ENCODE measurements at regions not wholly inside any gene's neighbourhood (a gene's known extent, or its start where the extent isn't known, plus 50 kb on each side); places are given as distances from the start of the nearest gene placed in this dataset.

GRCh38 chr2:57465067-57465466 lies 581.5 kb upstream of the VRK2 start:
- TF ChIP-seq, protein P1, sequence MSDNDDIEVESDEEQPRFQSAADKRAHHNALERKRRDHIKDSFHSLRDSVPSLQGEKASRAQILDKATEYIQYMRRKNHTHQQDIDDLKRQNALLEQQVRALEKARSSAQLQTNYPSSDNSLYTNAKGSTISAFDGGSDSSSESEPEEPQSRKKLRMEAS (IDR thresholded peaks at IDR 0.05; ENCODE audit: insufficient read depth, insufficient read length): no peak
- TF ChIP-seq POLR2A (IDR thresholded peaks at IDR 0.05; ENCODE audit: low read depth, low read length) (no peak), CTCF (IDR thresholded peaks at IDR 0.05; ENCODE audit: extremely low read depth in 1 of 2, insufficient read depth in 1 of 2, low read depth in 1 of 2, low read length in 2 of 2) (no peak), MYC (IDR thresholded peaks at IDR 0.05; ENCODE audit: low read depth, low read length) (no peak), EZH2 (IDR thresholded peaks at IDR 0.05; ENCODE audit: borderline replicate concordance, low read depth, low read length, severe bottlenecking) (no peak), POLR2AphosphoS5 (IDR thresholded peaks at IDR 0.05; ENCODE audit: insufficient read depth, low read depth, low read length) (no peak), JUN (IDR thresholded peaks at IDR 0.05; ENCODE audit: borderline replicate concordance, insufficient read depth, insufficient read length, low read depth) (no peak)

Measured in endothelial cell of umbilical vein (primary cell).